ENCODE measurements at regions not wholly inside any gene's neighbourhood (a gene's known extent, or its start where the extent isn't known, plus 50 kb on each side); places are given as distances from the start of the nearest gene placed in this dataset.

DNA sequence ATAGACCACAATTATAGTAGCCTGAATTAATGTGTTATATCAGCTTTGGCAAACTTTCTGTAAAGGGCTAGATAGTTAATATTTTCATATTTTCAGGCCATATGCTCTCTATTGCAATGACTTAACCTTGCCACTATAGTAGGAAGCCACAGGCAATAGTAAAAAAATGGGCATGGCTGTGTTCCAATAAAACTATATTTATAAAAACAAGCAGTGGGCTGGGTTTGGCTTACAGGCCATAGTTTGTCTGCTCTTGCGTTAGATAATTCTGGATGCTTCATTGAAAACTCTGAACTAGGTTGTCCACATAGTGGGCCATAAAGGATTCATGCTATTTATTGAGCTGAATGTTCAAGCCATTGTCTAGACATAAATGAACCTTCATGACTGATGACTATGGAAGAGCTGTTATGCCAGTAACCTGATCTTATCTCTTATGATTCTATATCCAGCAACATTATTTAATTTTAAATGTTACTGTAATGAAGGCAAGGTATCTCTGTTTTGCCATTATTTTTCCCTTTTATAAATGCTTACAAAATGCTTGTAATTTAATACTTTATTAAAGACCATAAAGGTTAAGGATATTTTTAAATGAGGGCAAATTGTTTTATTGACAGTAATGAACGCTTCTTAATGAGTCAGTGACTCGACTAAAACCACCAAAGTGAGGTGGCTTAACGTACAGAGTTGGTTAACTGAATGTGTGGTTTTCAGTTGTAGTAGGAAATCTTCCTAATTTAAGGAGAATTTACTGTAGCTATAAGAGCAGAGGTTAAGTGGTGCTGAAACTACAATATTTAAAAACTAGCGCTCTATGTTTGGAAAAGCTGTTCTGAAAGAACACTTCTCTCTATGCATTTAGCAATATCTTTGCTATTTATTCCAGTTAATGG is 560.6 kb downstream of the PRR16 start:
- H3K36me3 ChIP-seq: no peaks in the 10 kb centered on the region
- no peak overlapping the region for H3K27ac ChIP-seq
- ATAC-seq: no peak
- H3K27me3 ChIP-seq: no peaks in the 10 kb centered on the region
- H3K4me1 ChIP-seq: no peaks in the 10 kb centered on the region
- WGBS (ENCODE audit: insufficient coverage, low coverage, low lambda C conversion rate, missing lambda C conversion rate): 65% methylated on average over 5 of the region's 5 CpGs
- intact Hi-C loops (cut with DNase I): no loop called here
- no peak for DNase-seq
- H3K4me3 ChIP-seq: no peak overlapping the region
- no peak for TF ChIP-seq POLR2A (IDR thresholded peaks at IDR 0.05)
- no peak for TF ChIP-seq CTCF (IDR thresholded peaks at IDR 0.05)
- H3K9me3 ChIP-seq: no peaks in the 10 kb centered on the region

DNA sequence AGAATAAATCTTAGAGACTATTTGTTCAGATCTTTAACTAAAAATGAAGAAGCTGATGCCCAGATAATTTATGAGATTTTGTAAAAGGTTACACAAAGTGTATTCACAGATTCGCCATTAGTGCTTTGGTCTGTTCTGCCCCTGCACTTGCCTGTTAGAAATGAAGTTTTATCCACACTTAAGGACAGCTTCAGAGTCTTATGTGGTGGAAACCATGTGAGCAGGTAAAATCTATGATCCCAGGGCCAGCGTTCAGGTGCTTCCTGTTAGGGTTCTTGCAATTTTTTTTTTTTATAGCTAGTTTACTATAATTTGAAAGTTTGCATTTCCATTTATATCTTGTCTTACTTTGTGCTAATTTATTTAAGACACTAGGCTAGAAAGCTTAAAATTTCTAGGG is 561.6 kb downstream of the PRR16 start:
- DNase-seq (no peak), ATAC-seq (no peak)
- H3K4me1 ChIP-seq: no peaks in the 10 kb centered on the region
- no peaks in the 10 kb centered on the region for H3K9me3 ChIP-seq
- TF ChIP-seq CTCF (IDR thresholded peaks at IDR 0.05) (no peak), POLR2A (IDR thresholded peaks at IDR 0.05) (no peak)
- H3K36me3 ChIP-seq: no peaks in the 10 kb centered on the region
- H3K27me3 ChIP-seq: no peaks in the 10 kb centered on the region
- no peak overlapping the region for H3K4me3 ChIP-seq
- intact Hi-C loops (cut with DNase I): no loop called here
- H3K27ac ChIP-seq: no peak overlapping the region
- 63% methylated on average over 2 of the region's 2 CpGs for WGBS (ENCODE audit: insufficient coverage, low coverage, low lambda C conversion rate, missing lambda C conversion rate)

DNA sequence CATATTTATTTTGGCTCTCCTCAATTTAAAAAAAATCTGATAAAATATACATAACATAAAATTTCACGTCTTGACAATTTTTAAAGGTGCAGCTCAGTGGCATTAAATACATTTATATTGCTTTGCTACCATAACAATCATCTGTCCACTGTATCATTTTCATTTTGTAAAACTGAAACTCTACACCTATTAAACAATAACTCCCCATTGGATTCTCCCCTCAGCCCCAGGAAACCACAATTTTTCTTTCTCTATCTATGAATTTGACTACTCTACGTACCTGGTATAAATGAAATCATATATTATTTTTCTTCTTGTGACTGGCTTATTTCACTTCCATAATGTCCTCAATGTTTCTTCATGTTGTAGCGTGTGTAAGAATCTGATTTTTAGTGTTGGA is 563.5 kb downstream of the PRR16 start:
- no peak for ATAC-seq
- Histone ChIP-seq H3K4me1 (no peaks in the 10 kb centered on the region), H3K9me3 (no peaks in the 10 kb centered on the region), H3K27me3 (no peaks in the 10 kb centered on the region), H3K4me3 (no peak overlapping the region), H3K36me3 (no peaks in the 10 kb centered on the region), H3K27ac (no peak overlapping the region)
- WGBS (ENCODE audit: insufficient coverage, low coverage, low lambda C conversion rate, missing lambda C conversion rate): 58% methylated on average over 3 of the region's 3 CpGs
- DNase-seq: no peak
- TF ChIP-seq CTCF (IDR thresholded peaks at IDR 0.05) (no peak), POLR2A (IDR thresholded peaks at IDR 0.05) (no peak)
- intact Hi-C loops (cut with DNase I): no loop called here

DNA sequence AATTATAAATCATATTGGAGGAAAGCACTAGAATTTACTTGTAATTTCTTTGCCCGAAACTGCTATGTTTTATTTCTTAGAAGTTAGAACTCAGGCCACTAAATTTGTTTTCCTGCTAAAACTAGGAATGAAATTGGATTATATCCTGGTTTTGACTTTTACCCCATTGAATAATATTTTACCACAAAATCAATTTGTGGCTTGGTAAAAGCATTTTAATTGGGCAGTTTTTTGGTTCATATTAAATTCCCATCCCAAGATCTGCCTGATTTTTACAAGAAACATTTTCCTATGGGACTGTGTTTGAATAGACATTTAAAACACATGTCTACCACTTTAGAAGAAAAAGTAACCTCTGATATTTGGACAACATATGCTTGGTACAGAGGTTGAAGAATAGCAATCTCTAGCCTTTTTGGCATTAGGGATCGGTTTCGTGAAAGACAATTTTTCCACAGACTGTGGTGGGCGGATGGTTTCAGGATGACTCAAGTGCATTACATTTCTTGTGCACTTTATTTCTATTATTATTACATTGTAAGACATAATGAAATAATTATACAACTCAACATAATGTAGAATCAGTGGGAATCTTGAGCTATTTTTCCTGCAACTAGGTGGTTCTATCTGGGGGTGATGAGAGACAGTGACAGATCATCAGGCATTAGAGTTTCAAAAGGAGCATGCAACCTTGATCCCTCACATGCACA is 565.6 kb downstream of the PRR16 start:
- TF ChIP-seq POLR2A (IDR thresholded peaks at IDR 0.05) (no peak), CTCF (IDR thresholded peaks at IDR 0.05) (no peak)
- Histone ChIP-seq H3K27me3 (no peaks in the 10 kb centered on the region), H3K4me1 (no peaks in the 10 kb centered on the region), H3K36me3 (no peaks in the 10 kb centered on the region), H3K27ac (no peak overlapping the region), H3K9me3 (no peaks in the 10 kb centered on the region), H3K4me3 (no peak overlapping the region)
- DNase-seq: no peak
- no peak for ATAC-seq
- intact Hi-C loops (cut with DNase I): no loop called here
- WGBS (ENCODE audit: insufficient coverage, low coverage, low lambda C conversion rate, missing lambda C conversion rate): 88% methylated on average over 4 of the region's 4 CpGs
